ENCODE measurements at regions not wholly inside any gene's neighbourhood (a gene's known extent, or its start where the extent isn't known, plus 50 kb on each side); places are given as distances from the start of the nearest gene placed in this dataset.

- Histone ChIP-seq H3K4me3 (peak overlapping the region; percentile 55), H3K27ac (peak overlapping the region in 1 of 2 donors; percentile 20)
- no peak for DNase-seq (ENCODE audit: low spot score)
- no peak for TF ChIP-seq CTCF (IDR thresholded peaks at IDR 0.05)
Observed at GRCh38 chr21:28111151-28111619, 881.5 kb downstream of the LTN1 start.

DNA sequence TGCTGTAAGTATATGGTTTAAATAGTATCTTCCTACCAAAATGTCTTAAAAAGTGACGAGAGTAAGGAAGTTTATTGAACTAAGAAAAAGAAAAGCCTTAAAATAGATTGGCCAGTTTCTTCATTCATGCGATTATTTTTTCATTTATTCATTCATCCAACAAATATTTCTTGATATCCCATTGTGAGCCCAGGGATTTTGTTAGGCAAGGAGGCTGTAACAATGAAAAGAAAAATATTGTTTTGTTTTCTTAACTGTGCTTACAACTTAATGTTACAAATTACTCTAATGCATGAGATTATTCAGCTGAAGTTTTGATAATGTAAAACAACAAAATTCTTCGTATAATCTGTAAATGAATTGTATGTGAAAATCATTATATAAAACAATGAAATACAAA is 882.0 kb downstream of the LTN1 start:
- no peak for DNase-seq (ENCODE audit: low spot score)
- H3K27ac ChIP-seq, result no peak overlapping the region
- peak overlapping the region; percentile 55 for H3K4me3 ChIP-seq
- no peak for TF ChIP-seq CTCF (IDR thresholded peaks at IDR 0.05)

- Histone ChIP-seq H3K4me3 (no peak overlapping the region), H3K27ac (no peak overlapping the region)
- no peak for DNase-seq (ENCODE audit: low spot score)
- no peak for TF ChIP-seq CTCF (IDR thresholded peaks at IDR 0.05)
Observed at GRCh38 chr21:28110074-28110473, 882.6 kb downstream of the LTN1 start.

- TF ChIP-seq CTCF (IDR thresholded peaks at IDR 0.05), result no peak
- H3K4me3 ChIP-seq, result no peak overlapping the region
- no peak overlapping the region for H3K27ac ChIP-seq
- no peak for DNase-seq (ENCODE audit: low spot score)
Observed at GRCh38 chr21:28106370-28106890, 886.2 kb downstream of the LTN1 start.

- TF ChIP-seq CTCF (IDR thresholded peaks at IDR 0.05), result no peak
- Histone ChIP-seq H3K4me3 (no peak overlapping the region), H3K27ac (no peak overlapping the region)
- DNase-seq (ENCODE audit: low spot score), result no peak
Observed at GRCh38 chr21:28104346-28104745, 888.3 kb downstream of the LTN1 start.

DNA sequence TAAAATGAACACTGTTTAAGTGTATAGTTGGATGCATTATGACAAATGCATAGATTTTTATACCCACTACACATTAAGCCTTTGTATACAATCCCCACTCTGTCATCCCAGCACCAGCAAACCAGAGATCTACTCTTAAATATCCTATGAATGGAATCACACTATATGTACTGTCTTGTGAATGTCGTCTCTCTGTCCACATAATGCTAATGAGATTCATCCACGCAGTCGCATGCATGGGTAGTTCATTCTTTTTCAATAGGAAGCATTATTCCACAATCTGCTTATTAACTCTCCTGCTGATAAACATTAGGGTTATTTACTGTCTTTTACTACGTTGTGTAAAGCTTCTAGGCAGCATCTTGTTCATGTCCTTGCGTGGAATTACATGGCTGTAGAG is 892.3 kb downstream of the LTN1 start:
- no peak overlapping the region for H3K4me3 ChIP-seq
- no peak for DNase-seq (ENCODE audit: low spot score)
- H3K27ac ChIP-seq, result no peak overlapping the region
- no peak for TF ChIP-seq CTCF (IDR thresholded peaks at IDR 0.05)

DNA sequence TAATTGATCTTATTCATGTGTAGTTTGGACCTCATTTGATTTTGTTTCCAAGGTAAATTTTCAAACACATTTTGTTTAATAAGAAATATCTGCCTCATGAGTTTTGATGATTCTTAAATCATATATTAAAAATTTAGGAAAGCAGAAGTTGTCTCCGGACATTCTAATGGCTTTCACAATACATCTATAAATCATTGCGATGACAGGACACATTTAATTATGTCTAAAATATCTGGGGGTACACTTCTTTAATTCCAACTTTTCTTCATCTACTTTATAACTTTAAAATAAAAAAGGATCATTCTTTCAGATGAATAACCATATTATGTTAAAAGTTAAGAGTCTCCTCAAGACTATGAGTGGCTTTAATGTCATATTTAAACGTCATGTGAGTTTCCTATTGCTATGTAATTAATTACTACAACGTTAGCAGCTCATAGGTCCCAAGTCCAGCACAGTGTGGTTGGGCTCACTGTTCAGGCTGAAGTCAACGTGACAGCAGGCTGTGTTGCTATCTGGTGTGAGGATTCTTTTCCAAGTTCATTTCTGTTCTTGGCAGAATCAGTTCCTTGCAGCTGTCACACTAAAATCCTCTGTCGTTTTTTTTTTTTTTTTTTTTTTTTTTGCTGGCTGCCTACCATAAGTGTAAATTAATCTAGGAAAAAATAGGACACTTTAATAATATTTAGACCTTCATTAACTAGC is 893.5 kb downstream of the LTN1 start:
- H3K27ac ChIP-seq, result no peak overlapping the region
- H3K4me3 ChIP-seq, result no peak overlapping the region
- TF ChIP-seq CTCF (IDR thresholded peaks at IDR 0.05), result no peak
- no peak for DNase-seq (ENCODE audit: low spot score)

Measured in coronary artery (tissue), 2 donors.